GM18507 (cell line): ENCODE measurements at regions not wholly inside any gene's neighbourhood (a gene's known extent, or its start where the extent isn't known, plus 50 kb on each side); places are given as distances from the start of the nearest gene placed in this dataset.
A peak's percentile ranks its signal among the peaks of the same experiment; 100 is the strongest.

Experiments
- DNase-seq: peaks from one replicate; pipeline ENCODE4 v3.0.0; 2011; ENCODE audit warnings: low read depth; ENCODE audit not compliant: insufficient read length; ENCODE audit errors: extremely low spot score
- FAIRE-seq: peaks from 2 replicates; lab custom pipeline; 2011; peaks lifted over from hg19 to GRCh38; lab: Jason Lieb, UNC

DNA sequence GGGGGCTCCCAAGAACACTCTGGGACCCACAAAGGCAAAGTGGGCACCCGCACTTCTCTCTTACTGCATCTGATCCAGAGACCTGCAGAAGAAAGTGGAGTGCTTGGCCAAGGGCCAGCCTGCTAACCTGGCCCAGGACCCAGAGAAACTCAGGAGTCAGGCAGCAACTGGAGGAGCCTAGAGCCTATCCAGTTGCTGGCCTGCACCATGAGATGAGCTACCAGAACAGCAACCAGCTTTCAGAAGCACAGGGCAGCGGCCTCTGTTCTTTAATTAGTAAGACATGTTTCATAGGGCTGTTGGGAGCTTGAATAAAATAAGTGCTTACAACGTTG, 298.3 kb downstream of the GADD45G start:
- FAIRE-seq (no peak), DNase-seq (no peak)

DNA sequence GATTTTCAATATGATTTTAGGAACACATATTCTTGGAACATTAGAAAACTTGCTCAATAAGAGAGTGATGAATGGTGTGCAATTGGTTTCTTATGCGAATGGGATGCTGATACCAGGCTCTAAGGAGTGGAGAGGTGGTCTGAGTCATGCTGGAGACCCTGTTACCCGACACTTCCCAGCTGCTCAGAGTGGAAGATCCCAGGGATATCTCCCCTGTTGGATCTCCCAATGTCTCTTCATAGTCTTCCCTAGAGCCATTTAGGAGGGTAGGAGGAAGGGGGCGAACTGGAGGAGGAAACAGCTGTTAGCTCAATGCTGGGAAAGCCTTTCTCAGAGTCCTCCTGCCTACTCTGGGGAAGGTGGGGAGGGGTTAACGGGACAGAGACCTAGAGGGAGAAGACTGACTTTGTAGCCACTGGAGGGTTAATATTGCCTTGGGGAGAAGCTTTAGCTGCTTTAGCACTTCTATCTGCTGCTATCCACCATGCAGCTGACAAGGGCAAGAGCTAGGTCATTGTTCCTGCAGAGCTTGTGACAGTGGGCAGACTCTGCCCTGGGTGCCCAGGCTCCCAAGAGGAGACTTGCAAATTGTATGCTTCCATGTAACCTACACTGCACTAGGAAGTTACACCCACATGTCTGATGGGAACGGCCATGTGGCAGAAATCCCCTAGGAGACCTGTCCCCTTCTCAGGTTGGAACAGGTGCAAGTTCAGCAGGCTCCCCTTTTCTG, 301.0 kb downstream of the GADD45G start:
- FAIRE-seq, result no peak
- no peak for DNase-seq

DNA sequence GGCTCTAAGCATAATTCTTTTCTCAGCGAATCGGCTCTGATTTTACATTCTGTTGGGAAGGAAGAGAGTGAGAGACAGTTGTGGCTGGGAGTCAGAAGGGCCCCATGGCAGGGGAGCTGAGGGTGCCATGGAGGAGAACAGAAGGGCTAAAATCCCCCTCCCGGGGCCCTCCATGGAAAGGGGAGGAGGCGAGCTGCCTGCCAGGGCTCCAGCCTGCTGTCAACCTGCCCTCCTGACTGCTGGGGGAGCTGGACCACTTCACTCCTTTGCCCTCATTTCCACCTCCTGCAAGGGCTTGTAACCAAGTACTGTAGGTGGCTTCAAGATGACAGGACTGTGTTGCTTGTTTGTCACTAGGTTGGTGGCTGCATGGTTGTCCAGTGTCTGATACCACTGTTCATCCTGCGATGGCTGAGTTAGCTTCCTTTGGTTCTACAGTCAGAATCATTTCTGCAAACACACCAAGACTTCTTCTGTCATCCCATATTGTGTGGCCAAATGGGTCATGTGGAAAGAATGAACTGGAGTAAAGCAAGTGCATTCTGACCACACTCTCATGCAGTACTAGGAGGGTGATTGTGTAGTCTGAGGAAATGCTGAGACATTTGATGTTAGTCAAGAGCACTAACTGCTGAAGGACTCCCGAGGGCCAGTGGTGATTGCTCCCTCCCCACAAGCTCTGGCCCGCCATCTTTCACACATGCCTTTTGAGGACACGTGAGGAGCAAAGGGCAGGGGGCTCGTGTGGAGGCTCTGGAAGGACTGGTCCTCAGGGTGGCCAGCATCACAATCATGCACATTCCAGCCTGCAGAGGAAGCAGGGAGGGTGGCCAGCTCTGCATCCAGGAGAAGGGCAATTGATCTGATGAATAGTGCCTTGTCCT, 307.2 kb downstream of the GADD45G start:
- FAIRE-seq, result no peak
- no peak for DNase-seq

DNA sequence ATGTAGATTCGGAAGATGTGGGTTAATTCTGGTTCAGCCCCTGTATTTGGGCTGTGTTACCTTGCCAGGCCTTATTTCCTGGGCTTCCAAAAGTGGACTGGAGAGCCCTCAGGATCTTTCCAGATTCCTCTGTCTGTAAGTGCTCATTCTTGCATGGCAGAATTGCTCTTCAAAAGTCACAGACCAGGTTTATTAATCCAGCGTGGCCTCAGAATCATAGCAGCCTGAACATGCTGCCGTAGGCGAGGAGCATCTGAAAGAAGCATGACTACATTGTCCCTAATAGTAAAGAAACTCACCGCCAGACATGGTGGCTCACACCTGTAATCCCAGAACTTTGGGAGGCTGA, 307.8 kb downstream of the GADD45G start:
- no peak for DNase-seq

DNA sequence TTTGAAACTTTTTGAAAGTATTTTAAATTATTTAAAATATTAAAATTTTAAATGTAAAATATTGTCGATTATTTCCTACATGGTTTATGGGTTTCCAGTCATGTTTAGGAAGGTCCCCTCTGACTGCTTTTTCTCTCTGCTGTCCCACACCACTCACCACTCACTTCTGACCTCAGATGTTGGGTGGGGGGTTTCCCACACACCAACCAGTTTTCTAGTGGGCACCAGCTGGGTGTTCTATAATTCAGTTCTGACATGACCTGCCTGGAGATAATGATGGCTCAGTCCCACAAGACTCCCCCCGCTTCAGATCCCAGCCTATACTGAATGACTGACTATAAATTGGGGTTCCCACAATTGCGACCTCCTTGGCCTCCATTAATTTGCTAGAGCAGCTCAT, 310.4 kb downstream of the GADD45G start:
- DNase-seq (no peak), FAIRE-seq (no peak)

More for the DNA sequence above, 307.8 kb downstream of the GADD45G start:
- no peak for FAIRE-seq

DNA sequence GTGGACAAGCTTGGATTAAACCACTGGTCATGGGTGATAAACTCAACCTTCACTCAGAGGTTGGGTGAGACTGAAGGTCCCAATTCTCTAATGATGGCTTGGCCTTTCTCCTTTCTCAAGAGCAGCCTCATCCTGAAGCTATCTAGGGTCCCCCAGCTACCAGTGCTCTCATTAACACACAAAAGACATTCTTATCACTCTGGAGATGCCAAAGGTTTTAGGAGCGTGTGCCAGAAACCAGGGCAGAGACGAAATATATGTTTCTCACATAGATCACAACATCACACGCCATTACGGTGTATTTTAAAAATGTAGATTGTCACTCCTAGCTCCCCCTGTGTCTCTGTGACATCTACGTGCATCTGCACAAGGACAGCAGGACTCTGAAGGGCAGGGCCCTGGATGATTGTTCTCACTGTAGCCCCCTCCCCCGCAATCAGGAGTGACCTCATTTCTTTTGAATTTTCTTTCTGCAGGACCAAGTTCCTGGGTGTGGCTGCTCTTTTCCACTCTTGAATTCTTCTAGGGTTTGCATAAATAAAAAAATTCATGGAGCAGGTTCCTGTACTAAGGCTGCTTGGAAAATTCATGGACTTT, 311.3 kb downstream of the GADD45G start:
- FAIRE-seq (no peak), DNase-seq (no peak)

DNA sequence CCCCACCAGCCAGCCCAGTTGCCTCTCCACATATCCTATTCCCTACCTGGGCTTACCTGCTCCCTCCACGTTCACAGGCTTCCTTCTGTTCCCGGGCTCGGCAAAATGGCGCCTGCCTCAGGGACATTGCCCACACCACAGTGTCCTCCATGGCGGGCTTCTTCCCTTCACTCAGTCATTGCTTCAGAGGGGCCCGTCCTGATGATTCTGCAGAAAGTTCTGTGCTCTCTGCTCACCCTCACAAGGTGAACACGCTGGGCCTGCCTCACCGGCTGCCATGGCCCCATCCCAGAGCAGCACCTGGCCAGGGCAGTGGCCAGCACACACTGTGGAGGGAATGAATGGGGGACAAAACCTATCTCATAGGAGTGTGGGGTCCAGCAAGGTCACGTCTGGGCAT, 313.0 kb downstream of the GADD45G start:
- no peak for FAIRE-seq
- no peak for DNase-seq

DNA sequence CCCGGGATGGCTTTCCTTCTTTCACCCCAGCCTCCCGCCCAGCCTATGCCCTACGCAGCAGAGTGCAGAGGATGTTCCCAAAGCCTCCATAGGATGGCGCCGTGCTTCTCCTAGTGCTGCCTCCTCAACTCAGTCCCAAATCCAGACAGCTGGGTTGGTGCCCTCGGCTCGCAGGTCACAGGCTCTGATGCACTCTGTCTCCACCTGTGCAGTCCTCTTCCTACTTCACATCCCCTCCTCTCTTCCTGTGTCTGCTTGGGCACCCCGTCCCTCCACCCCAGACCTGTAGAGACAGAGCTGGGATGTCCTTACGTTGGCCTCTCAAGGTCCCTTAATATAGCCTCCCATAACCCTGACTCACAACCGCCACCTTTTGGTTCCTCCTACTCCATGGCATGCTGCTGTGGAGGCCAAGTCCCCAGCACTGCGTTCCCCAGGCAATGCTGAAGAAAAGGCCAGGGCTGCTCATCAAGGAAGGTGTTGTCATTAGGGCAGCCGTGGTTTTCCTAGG, 314.4 kb downstream of the GADD45G start:
- peak; percentile 9 for FAIRE-seq
- no peak for DNase-seq

DNA sequence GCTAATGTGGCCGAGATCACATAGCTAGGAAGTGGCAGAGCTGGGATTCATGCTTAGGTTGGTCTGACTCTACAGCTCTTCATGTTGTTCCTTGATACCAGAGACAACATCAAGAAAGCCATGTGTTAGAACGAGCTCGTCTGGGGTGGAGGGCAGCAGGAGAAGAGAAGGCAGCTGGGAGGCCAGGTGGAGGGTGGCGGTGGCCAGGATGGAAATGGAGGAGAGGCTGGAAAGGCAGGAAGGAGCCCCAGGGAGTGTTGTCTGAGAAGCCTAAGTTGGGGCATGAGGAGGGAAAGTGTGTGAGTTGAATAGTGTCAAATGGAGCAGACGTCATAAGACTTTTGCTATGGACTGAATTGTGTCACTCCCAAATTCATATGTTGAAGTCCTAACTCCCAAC, 315.3 kb downstream of the GADD45G start:
- DNase-seq (no peak), FAIRE-seq (no peak)

DNA sequence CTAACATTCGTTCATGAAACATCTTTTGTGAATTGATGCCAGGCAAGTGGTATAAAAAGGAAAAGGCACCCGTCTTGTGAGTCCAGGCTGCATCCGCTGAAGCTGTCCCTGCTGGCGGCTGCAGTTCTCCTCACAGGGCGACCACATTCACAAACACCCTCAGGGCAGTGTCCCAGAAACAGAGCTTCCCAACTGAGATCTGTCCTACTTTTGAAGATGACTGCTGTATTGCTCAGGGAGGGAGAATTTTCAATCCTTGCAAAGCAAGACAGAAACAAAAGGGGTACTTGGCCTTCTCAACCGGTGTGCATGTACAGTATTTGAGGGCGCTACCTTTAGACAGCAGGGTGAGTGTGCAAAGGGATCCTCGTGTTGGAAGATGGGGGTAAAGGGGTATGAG, 316.1 kb downstream of the GADD45G start:
- no peak for FAIRE-seq

DNA sequence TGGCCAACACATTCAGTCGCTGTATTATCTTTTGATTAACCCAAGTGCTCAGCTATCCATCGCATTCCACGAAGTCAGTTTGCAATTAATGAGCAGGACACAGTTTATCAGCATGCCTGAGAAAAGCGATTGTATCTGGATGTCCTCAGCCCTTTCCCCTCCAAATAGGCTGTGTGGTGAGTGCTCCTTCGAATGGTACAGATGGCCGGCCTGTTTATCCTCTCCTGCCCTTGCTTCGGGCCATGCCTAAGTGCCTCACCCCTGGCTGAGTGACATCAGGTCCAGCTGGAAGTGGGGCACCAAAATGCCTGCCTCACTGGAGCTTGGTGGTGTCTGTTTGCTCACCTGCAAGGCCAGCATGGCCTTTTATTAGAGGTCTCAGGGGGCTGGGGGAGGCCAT, 317.3 kb downstream of the GADD45G start:
- no peak for FAIRE-seq
- no peak for DNase-seq

More for the DNA sequence above, 316.1 kb downstream of the GADD45G start:
- no peak for DNase-seq

DNA sequence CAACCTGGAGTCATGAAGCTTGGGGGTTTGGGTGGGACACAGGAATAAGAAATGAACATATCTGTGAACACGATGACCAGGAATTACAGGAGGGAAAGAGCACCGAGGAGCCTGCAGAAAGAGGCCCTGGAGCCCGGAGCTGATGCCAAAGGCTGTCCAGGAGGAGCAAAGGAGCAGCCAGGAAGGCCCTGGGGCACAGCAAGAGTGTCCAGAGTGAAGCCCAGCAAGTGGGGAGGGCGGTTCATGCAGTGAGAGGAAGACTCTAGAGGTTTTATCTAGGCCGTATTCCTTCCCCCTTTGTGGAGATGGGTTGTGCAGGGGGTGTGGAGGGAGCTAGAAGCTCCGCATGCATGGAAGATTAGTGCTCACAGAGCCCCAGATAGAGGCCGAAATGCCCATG, 318.4 kb downstream of the GADD45G start:
- FAIRE-seq, result no peak
- DNase-seq, result no peak

DNA sequence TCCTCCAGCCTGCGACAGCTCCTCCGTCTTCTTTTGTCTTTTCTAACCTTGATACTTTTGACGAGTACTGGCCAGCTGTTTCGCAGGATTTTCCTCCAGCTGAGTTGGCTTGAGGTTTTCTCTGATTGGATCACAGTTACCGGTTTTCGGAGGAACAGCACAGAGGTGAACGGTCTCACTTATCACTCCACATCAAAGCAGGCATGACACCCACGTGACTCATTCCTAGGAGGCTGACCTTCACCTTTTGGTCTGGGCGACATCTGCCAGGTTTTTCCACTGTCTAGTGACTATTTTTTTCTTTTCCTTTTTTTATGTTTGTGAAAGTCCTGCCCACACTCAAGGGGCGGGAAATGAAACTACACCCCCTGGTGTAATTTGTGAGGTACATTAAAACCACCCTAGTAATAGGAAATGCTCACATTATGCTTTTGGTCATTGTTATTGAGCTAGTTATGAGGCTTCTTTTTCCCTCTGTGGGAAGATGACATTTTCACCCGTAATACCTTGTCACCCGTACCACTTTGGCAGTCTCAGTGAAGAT, 319.2 kb downstream of the GADD45G start:
- FAIRE-seq (no peak), DNase-seq (no peak)

DNA sequence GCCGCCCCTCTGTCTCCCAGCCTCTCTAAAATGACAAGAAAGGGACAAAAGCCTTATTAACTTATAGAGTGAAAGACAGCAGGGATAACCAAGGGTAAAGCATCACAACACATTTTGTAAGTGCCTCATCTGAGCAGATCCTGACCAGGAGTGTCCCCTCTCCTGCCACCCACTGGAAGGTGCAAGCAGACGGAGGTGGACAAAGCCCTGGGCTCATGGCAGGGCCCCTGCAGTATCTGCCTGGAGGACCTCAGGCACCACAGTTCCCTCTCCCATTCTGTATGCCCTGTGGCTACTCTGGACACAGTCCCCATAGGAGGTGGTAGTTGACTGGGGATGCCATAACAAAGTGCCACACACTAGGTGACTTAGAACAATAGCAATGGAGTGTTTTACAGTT, 319.8 kb downstream of the GADD45G start:
- DNase-seq (no peak), FAIRE-seq (no peak)

DNA sequence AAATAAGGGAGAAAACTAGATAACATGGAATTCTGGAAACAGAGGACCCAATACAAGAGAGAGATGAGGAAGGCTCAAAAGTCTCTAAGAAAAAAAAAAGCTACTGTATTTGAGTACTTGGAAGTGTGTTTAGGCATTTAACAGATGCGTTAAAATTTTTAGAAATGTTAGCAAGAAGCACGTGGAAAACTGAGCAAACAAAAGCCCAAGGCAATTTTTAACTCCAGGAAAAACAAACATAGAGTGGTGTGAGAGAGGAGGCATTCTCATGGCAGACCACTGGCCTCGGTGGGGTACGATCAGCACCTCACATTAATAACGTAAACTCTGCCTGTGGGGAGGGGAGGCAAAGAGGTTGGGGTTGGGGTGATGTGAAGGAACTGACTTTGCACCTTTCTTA, 321.4 kb downstream of the GADD45G start:
- FAIRE-seq (no peak), DNase-seq (no peak)

DNA sequence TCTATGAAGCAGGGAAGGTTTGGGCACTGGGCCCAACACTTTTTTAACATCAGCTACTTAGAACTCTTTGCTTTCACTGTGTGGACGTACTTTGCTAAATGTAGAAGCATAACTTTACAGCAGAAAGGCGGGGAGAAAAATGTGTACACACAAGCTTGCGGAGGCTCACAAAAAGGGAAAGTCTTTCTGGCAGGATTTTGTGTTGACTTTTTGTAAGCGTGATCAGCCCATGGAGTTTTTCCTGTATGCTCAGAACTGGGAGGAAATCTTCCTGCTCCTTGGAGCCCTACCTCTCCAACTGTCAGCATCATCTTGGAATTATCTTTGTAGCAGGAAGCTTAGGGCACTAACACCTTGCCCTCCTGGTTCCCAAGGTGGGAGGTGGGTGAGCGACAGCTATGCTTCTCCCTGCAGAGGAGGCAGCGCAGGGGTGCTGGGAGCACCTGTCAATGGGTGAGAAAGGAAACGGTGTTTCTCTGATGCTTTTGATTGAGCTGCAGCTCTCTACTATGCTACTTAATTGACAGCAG, 321.9 kb downstream of the GADD45G start:
- FAIRE-seq (no peak), DNase-seq (no peak)

DNA sequence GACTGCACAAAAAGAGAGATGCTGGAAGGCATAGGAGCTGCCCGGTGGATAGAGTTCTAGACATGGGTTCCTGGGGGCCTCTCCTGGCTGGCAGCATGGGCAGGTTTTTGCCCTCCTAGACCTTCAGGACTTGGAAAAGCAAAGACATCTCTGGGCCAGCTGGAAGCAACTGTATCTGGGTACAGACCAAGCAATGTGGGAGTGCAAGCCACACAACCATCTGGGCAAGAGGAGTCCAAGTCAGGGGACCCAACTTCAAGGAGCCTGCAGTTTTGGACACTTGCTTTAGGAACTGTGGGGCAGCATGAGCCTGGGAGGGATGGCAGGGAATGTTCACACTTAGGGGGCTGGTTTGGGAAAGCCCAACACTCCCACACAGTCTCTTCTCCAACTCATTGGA, 323.3 kb downstream of the GADD45G start:
- no peak for FAIRE-seq
- DNase-seq, result no peak

DNA sequence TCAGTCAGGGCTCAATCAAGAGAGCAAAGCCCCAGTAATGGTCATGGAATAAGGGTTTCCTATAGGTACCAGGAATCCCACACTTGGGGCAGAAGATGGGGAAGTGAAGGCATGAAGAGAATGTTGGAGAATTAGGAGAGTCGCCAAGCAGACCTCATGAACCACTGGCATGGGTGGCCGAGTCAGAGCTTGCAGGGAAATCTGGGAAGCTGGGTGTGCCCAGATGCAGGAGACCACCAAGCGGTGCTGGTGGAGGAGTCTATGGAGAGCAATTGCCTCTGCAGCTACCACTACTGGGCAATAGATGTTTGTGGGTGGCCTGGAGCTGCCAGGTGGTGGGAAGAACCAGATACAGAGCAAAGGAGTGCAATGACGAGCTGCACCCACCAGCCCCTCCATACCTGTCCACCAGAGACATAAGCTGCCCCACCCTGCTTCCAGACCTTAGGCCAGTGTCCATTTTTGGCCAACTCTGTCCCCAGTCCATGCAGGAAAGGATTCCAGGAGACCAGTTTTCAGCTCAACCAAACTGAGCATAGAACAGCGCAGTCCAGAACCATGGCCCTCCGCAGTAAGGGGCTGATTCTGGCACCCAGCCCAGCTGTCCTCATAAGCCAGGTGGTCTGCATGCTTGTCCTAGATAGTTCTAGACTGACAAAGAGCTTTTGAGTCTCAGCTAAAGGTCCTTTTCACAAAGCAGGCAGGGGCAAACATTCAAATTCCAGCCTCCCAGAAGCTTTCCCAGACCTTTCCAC, 323.9 kb downstream of the GADD45G start:
- FAIRE-seq, result no peak

DNA sequence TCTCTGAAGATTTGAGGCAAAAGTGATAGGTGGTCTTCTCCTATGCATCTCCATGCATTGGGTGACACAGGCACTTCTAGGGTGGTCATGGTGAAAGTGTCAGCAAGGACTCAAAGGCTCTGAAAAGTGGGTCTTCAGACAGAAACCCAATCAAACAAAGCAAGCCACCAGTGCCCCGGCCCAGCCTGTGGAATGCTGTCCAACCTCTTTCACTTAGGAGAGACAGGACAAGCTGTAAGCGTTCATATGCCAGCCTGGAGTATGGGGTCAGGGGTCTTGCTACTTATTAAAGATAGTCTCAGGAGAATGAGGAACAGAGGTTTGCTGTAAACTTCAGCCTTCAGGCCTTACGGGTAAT, 324.5 kb downstream of the GADD45G start:
- FAIRE-seq, result no peak
- DNase-seq, result no peak

More for the DNA sequence above, 323.9 kb downstream of the GADD45G start:
- DNase-seq, result no peak
